Activated T-cell treated with anti-CD3 and anti-CD28 coated beads for 24 hours (primary cell): ENCODE measurements at regions not wholly inside any gene's neighbourhood (a gene's known extent, or its start where the extent isn't known, plus 50 kb on each side); places are given as distances from the start of the nearest gene placed in this dataset.
"Not testable (repeated sequence)": the region's sequence is repeated elsewhere in the genome, so short reads cannot be mapped to it uniquely, and the experiment has no call there.

Experiments used
- DNase-seq: peaks from one replicate; pipeline ENCODE4 v3.0.0-alpha.2; 2020; ENCODE audit warnings: low read depth

- DNase-seq, result no peak
Observed at GRCh38 chr5:68661237-68661636, 432.6 kb upstream of the SLC30A5 start.

- DNase-seq, result no peak
Observed at GRCh38 chr5:68662804-68663307, 431.0 kb upstream of the SLC30A5 start.

GRCh38 chr5:68669864-68670575, 423.8 kb upstream of the SLC30A5 start:
- no peak for DNase-seq

DNA sequence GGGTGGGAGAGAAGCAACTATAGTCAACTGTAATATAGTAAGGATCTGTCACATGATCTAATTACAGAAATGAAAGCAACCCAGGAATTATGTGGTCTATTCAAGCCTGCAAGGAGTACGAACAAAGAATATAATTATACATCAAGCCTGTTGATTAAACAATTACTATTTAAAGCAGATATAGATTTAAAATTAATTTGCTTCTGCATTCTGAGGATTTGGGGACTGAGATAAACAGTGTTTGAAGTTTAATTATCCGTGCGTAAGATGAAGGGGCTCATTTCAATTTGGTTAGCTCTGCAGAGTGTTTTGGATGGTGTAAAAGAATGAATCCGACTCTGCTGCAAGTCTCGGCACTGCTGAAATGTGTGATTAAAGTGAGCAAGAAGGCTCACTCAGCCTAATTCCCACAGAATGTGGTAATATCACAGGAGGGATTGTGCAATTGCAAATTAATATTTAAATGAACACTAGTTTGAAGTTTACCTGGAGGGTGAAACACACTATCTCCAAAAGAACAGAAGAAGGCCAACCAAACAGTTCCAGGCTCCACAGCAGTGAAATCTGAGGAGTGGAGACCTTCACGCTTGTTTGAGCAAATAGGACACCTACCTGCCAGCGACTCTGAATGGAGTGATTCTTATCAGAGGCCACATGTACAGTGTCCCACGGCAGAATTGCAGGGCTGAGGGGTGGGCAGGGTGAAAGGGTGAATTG, 420.6 kb upstream of the SLC30A5 start:
- no peak for DNase-seq

DNA sequence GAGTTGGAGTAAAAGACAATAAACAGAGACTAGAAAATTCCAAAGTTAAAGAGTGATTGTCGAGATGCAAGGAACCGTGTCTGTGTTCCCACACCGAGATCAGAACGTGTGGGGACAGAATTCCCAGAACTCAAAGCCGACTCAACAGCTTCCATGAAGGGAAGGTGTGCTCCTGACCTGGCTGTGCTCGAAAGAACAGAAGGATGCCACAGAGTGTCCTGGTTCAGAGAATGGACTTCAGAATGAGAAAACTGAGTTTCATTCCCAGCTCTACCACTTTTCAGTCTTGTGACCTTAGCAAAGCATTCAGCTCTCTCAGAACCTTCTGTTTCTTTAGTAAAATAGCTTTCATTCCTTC, 420.0 kb upstream of the SLC30A5 start:
- no peak for DNase-seq

GRCh38 chr5:68679041-68679440, 414.8 kb upstream of the SLC30A5 start:
- DNase-seq, result no peak

DNA sequence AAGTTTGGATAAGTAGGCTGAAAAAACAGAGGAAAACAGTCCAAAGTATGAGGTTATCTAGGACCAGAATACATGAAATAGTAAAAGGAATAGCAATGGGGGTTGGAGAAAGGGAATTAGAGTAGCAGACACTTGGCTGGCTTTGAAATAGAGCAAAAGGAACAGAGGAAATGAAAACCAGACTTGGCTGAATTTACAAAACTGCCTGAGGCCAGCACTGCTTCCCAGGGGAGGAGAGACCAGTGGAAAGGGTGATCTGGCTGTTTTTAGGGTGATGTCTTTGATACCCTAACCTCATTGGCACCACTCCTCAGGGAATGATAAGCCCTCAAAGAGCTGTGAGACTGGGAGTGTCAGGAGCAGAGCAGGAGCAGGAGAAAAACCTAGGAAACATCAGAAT, 413.4 kb upstream of the SLC30A5 start:
- DNase-seq, result no peak

GRCh38 chr5:68681929-68682328, 411.9 kb upstream of the SLC30A5 start:
- no peak for DNase-seq

DNA sequence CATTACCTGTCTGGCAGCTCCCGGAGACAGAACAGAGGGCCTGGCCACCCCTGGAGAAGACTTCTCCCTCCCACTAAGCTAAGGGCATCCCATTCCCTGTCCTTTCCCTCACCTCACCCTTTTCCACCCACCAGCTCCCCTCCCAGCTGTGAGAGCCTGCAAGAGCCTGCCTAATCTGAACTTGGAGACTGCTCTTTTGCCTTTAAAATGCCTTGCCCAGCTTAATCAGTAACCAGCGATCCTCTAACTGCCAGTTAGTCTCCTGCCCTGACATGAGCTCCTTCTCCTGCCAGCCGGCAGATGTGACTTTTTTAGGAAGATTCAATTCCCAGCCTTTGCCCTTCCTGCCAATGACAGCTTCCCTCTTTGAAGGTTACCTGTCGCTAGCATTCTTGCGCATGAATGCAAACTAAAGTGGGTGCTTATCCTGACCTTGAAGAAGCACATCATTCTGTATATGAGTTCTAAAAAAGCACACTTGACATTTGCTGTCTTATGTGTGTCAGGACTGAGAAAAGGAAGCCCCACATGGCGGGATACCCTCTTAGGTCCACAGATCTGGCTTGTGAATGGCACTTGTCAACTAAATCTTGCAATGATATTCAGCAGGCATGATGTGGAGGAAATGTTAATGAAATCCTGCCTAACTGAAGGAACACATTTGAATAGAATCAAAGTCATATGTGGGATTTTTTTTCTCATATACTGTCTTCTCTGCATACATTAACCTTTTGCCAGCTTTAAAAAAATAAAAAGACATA, 411.2 kb upstream of the SLC30A5 start:
- DNase-seq, result no peak

GRCh38 chr5:68683632-68684036, 410.2 kb upstream of the SLC30A5 start:
- DNase-seq, result no peak

GRCh38 chr5:68685863-68686262, 408.0 kb upstream of the SLC30A5 start:
- no peak for DNase-seq

GRCh38 chr5:68688547-68688946, 405.3 kb upstream of the SLC30A5 start:
- DNase-seq, result no peak

DNA sequence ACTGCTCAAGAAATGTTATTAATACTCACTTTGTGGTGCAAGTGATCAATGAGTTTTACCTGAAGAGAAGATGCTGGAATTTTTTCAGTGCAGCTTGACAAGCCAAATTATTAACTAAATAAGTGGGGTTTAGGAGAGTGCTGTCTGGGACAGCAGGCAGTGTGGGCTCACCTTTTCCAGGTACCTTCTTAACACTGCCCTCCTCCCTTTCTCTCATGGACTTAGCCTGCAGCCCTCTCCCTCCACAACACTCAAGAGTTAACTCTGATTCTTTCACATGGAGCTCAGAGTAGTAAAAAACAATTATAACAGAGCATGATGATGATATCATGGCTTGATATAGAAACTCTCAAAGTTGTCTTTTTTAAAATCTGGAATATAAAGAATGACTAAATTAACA, 404.8 kb upstream of the SLC30A5 start:
- no peak for DNase-seq

GRCh38 chr5:68691874-68692273, 401.9 kb upstream of the SLC30A5 start:
- DNase-seq, result not testable (repeated sequence)

DNA sequence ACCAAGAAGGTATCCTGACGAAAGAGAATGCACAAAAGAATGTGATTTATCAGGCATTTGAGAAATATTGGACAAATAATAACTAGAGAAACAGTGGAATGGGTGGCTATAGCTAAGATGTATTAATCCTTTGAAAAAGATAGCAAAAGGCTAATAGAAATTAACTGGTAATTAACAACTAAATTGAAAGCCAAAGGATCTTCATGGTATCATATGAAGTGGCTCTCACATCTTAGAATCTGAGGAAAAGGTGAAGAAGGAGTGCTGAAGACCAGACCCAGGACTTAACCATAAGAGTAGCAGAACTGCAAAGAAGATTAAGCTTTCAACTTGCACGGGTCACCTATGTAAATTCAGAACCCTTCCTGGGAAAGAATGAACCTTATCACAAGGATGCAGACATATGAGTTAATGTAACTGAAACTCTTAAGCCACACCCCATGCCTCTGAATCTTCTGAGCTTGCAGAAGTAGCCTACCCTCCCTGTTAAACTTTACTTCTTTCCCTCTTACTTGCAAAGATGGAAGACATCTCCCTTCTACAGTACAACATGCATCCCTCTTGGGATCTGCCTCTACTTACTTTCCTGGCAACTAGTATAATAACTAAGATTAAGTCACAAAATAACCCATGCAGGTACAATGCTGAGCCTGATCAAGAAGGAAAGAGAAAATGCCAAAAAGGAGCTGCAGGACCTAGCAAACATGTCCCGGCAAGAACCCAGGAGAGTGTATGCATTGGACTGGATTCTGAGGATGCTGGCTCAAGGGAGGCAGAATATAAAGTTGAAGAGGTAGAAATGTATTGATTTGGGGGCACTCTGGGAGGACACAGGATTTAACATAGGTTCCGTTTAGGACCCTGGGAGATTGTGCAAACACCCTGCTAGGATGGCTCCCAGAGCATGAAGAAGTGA, 395.5 kb upstream of the SLC30A5 start:
- no peak for DNase-seq

DNA sequence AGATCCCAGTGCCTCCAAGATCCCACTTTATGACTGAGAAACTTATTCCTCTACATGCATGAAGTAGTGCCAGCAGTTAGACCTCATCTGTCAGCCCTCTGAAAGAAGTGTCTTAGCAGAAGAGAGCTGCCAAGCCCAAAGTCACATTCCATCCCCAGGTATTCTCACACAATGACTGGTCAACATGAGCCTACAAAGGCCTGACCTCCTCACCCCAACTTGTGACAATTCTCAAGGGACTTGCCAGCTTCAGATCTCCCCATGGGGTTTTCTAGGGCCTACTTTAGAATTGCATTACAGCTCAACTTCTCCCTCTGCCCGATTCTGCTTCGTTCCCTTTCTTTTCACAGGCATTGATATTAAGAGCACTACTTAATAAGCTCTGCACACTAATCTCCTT, 393.8 kb upstream of the SLC30A5 start:
- DNase-seq, result no peak

DNA sequence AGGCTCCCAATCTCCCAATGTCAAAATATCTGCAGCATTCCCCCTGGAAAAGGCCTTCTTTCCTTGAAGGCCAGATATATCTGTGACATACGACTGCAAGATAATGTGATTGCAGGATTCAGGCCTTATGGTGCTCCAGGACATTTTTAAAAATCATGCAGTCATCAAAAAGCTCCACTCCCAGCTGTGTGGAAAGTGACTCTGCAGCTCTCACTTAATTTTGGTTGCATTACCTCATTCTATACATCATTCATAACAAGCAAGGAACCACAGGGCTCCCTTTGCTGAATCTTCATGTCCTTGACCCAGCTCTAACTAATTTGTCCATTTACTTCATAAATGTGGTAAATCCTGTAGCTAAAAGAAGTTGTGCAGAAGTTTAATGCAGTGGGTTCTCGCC, 386.2 kb upstream of the SLC30A5 start:
- DNase-seq, result no peak

DNA sequence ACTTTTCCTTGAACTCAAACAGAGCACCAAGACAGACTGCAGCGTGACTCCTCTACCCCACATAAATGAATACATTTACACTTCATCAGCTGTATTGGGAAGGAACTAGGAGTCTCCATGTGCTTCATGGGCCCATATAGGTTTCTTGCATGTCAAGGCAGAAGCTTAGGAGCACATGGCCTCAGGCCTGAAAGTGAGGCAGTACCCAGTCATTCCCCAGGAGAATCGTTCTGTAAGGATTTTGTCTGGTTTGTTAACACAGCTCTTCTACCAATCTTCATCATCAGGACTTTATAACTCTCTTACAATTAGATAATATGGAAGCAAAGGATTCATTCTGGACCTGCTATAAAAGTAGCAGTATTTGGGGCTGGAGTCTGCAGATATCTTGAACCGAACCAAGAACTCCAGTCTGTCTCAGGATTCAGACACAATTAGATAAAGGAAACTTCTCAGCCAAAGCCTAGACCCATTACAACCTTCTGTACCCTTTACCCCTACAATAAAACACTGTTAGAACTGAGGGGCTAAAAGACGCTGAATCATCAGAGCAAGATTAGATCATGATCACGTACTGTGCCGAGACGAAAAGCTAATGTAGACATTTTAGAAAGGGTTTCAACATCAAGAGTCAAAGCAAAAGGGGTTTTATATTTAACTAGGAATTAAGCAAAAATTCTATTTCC, 385.5 kb upstream of the SLC30A5 start:
- DNase-seq, result no peak

DNA sequence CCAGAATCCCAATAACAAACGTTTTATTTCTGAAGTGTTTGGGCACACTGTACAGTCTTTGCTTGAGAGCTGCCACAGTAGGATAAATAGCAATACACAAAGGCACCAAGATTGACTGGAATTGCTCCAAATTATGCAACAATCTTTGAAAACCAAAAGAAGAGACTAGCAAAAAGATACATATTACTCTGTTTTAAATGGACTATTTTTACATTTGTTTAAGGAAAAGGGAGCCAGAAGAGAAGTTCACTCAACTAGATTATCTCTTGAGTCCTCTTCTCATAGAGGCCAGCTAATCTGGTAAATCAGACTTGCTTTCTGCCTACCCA, 385.0 kb upstream of the SLC30A5 start:
- DNase-seq, result no peak

- DNase-seq, result no peak
Observed at GRCh38 chr5:68709239-68709638, 384.6 kb upstream of the SLC30A5 start.

DNA sequence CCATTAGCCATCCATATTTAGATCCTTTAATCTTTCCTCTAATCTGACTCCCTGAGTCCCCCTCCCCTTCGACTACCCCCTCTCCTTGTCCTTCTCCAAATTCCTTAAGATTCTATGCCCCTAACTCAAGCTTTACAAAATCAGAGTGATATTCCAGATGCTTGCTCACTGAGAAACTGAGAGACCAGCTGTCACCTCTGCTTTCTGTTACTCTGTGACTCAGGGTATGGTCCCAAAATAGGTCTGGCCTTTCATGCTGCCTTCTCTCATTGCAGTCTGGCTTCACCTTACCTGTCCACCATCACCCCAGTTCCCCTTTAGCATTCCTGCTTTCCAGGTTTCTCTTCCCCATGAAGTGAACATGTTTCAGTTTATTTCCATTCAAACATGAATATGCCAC, 383.3 kb upstream of the SLC30A5 start:
- no peak for DNase-seq
